ENCODE measurements at regions not wholly inside any gene's neighbourhood (a gene's known extent, or its start where the extent isn't known, plus 50 kb on each side); places are given as distances from the start of the nearest gene placed in this dataset.

DNA sequence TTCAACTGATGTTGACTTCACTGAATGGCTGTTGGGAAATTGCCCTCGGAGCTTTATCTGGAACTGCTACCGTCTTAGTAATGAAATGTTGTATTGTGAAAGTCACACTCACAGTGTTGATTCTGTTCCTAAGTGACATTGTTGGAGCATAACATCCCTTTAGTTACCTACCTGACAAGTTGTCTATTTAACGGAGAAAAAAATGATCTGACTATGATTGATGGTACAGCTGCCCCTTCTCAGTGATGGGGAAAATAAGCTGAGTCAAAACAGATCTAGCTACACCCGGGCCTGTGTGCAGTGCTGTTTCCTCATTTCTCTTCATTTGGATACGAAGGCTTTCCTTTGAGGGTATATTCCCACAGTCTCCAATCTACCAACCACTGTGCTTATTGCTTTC lies 472.3 kb upstream of the BRINP3 start:
- TF ChIP-seq, protein P1, sequence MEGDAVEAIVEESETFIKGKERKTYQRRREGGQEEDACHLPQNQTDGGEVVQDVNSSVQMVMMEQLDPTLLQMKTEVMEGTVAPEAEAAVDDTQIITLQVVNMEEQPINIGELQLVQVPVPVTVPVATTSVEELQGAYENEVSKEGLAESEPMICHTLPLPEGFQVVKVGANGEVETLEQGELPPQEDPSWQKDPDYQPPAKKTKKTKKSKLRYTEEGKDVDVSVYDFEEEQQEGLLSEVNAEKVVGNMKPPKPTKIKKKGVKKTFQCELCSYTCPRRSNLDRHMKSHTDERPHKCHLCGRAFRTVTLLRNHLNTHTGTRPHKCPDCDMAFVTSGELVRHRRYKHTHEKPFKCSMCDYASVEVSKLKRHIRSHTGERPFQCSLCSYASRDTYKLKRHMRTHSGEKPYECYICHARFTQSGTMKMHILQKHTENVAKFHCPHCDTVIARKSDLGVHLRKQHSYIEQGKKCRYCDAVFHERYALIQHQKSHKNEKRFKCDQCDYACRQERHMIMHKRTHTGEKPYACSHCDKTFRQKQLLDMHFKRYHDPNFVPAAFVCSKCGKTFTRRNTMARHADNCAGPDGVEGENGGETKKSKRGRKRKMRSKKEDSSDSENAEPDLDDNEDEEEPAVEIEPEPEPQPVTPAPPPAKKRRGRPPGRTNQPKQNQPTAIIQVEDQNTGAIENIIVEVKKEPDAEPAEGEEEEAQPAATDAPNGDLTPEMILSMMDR (IDR thresholded peaks at IDR 0.05; ENCODE audit: low read depth, low read length): no peak
- TF ChIP-seq POLR2A (IDR thresholded peaks at IDR 0.05; ENCODE audit: extremely low read depth, insufficient read length): no peak
- TF ChIP-seq, protein P2, sequence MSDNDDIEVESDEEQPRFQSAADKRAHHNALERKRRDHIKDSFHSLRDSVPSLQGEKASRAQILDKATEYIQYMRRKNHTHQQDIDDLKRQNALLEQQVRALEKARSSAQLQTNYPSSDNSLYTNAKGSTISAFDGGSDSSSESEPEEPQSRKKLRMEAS (IDR thresholded peaks at IDR 0.05; ENCODE audit: low read depth, low read length): no peak

All from NB4 (cell line).